Islet of Langerhans (tissue), 1 donor: ENCODE measurements at regions not wholly inside any gene's neighbourhood (a gene's known extent, or its start where the extent isn't known, plus 50 kb on each side); places are given as distances from the start of the nearest gene placed in this dataset.

Experiments
- FAIRE-seq: peaks from one replicate; lab custom pipeline; 2011; peaks lifted over from hg19 to GRCh38; lab: Jason Lieb, UNC

GRCh38 chr3:177300842-177301241, 103.6 kb upstream of the TBL1XR1 start:
- FAIRE-seq, result no peak

GRCh38 chr3:177306252-177306651, 109.0 kb upstream of the TBL1XR1 start:
- FAIRE-seq, result no peak

DNA sequence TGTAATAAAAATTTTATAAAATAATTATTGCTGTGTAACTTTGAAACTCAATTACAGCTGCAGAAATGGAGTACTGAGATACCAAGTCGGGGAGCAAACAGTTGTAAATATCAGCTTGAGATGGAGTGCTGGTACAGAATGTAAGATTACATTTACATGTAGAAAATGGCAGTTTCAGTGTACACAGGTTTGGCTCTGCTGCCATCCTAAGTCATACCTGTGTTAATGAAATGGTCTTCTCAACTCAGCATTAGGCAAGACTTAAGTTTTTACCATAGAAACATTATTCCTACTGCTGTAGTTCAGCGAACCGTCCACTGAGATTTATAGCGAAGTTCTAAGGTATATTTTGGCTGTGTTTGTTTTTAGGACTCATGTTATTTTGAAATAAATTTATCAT, 110.1 kb upstream of the TBL1XR1 start:
- no peak for FAIRE-seq

- FAIRE-seq, result no peak
Observed at GRCh38 chr3:177307826-177308225, 110.5 kb upstream of the TBL1XR1 start.

GRCh38 chr3:177308286-177308685, 111.0 kb upstream of the TBL1XR1 start:
- no peak for FAIRE-seq

- no peak for FAIRE-seq
Observed at GRCh38 chr3:177308911-177309310, 111.6 kb upstream of the TBL1XR1 start.

GRCh38 chr3:177312491-177312890, 115.2 kb upstream of the TBL1XR1 start:
- FAIRE-seq, result no peak

DNA sequence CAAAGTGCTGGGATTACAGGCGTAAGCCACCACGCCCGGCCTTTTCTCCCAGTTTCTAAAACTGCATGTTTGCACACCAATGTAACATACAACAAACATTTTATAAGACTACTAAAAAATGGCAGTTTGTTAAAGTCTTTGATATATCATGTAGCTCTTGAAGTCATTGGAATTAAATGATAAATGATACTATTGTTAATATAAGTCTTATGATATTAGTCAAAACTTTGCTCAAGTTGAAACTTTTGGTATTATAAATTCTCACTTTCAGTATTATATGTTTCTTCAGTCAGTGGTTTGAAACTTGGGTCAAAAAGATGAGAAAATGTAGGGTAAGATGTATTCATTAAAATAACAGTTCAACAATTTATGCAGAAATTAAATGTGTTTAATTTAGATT, 117.6 kb upstream of the TBL1XR1 start:
- no peak for FAIRE-seq

DNA sequence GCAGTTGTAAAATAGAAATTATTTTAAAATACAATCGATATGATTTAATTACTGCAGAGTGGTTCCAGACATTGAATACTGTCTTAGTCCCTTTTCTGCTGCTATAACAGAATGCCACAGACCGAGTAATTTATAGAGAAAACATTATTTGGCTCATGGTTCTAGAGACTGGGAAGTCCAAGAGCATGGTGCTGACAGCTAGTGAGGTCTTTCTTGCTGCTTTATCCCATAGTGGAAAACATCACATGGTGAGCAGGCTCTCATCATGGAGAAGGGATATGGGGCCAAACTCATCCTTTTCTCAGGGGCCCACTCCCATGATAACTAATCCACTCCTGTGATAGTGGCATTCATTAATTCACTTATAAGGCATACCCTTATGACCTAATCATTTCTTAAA, 120.0 kb upstream of the TBL1XR1 start:
- FAIRE-seq, result no peak

DNA sequence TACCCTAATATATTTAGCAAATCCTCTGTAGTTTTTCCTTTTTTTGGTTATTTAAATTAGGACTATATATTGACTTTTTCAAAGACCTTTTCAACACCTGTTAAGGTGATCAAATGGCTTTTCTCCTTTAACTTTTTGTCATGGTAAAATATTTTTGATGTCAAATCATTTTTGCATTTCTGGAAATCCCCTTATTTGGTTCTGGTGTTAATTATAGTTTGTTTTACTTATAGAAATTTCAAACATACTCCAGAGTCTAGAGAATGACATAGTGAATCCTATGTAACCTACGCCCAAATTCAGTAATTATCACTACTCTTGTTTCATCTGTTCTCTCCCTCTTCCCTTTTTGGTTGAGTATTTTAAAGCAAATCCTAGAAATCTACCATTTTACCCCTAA, 121.3 kb upstream of the TBL1XR1 start:
- FAIRE-seq, result no peak

DNA sequence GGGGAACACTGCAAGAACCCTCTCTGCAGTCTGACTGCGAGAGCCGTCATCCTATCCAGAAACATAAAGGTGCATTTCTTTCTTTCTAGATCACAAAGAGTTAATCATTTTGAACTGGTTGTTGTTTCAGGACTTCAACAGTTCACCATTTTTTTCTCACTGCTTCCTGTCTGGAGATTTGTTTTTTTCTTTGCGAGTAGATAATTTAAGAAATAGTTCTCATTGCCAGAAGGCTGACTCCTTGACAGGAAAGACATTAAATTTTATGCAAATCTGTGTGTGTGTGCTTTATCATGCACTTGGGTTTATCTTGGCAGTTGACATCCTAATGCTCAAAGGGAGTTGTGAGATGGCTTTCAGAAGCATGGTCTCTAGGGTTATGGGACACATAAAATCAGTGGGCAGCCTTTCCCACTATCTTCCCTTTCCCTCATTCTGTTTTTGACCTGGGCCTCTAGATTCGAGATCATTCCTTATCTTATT, 123.5 kb upstream of the TBL1XR1 start:
- no peak for FAIRE-seq

DNA sequence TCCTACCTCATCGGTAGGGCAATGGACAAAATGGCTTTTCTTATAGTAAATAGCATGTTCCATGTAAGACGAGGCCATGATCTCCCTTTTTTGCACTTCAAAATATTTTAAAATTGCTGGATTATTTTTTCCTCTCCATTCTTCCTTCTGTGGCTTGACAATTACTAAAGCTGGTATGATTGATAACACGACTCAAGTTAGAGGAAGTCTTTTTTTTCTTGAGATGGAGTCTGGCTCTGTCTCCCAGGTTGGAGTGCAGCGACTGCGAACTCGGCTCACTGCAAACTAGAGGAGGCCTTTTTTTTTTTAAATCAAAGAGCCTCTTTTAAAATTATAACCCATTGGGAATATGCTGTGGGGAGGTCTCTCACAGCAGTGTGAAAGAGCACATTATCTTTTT, 124.5 kb upstream of the TBL1XR1 start:
- FAIRE-seq, result no peak

GRCh38 chr3:177322881-177323280, 125.6 kb upstream of the TBL1XR1 start:
- no peak for FAIRE-seq

GRCh38 chr3:177329854-177330253, 132.6 kb upstream of the TBL1XR1 start:
- no peak for FAIRE-seq

DNA sequence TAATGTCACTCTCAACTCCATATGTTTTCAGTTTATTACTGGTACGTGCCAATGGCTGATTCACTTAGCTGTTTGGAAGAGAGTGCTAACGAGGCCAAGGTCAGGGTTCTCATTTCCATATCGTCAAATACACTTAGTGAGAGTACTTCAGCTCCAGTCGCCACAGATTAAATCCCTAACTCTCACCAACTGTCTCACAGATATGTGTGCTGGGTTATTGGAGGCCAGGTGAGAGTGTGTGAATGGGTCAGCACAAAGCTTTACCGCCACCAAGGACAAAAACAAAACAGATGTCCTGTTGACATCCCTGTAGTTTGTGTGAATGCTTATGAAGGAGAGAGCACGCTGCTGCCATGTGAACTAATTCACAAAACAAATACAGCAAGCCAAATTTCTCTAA, 133.5 kb upstream of the TBL1XR1 start:
- FAIRE-seq, result no peak

DNA sequence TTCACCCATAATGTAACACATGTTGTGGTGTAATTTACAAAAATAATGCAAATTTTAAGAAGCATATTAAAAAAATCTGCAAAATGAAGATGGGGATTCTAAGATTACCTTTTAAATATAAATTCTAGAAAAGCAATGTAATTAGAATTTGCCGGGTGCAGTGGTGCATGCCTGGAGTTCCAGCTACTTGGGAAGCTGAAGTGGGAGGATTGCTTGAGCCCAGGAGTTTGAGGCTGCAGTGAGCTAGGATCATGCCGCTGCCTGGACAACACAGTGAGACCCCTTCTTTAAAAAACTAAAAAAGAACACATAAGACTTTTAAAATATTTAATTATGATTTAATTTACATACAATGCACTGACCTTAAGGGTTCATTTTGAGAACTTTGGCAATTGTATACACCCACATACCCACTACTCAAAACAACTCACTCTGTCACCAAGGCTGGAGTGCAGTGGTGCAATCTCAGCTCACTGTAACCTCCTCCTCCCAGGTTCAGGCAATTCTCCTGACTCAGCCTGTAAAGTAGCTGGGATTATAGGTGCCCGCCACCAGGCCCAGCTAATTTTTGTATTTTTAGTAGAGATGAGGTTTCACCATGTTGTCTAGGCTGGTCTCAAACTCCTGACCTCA, 134.0 kb upstream of the TBL1XR1 start:
- FAIRE-seq, result no peak

DNA sequence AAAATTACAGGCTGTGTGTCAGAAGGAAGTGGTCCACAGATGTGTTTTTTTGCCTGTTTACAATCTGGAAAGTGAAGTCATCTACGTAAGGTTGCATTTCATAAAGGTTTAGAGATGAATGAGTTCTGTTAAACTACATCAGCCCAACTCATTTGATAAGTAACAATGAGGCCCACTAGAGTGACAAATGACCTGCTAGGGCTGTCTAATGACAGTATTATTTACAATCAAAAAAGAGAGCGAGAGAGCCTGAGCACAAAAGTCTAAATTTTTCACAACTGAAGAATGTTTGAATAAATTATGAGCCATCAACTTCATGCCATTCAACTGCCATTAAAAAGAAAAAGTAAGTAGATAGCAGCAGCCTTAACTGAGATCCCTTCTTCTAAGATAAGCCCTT, 135.7 kb upstream of the TBL1XR1 start:
- no peak for FAIRE-seq

DNA sequence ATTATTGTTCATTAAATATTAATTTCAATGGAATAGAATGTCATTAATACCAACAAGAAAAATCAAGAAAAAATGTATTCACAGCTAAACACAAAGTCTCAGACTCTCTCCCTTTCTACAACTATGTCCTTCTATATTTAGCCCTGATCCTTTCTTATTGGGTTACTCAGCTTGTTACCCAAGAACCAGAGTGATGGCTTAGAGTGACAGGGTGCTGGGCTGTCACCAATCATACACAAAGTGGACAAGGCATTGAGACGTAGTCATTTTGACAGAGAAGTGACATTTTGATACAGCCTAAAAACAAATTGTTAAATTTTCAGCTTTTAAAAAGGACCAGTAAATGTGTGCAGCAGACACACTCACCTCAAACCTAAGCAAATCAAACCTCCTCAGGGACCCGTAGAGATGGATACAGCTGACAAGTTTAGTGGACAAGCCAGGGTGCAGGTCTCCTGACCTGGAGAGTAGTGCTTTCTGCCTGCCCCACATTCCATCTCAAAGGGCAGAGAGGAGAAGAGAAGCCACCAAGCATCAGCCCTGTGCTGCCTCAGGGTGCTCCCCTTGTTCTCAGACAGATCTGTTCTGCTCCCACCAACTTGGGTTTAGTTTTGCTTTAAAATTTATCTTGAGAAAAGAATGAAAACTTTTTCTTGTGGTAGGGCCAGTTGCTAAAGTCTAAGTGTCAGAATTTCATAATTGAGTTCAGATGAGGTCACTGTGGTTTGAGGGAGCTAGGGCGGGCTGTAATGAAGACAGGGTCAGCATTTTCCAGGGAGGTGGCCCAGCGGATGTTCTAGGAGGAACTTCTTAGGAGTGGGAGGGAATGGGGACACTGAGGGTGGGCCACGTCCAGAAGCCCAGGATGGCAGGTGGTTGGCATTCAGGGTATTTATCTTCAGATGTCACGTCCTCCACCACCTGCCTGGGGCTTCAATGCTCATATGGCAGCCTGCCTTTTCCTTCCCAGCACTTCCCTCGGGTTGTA, 136.5 kb upstream of the TBL1XR1 start:
- FAIRE-seq, result no peak

DNA sequence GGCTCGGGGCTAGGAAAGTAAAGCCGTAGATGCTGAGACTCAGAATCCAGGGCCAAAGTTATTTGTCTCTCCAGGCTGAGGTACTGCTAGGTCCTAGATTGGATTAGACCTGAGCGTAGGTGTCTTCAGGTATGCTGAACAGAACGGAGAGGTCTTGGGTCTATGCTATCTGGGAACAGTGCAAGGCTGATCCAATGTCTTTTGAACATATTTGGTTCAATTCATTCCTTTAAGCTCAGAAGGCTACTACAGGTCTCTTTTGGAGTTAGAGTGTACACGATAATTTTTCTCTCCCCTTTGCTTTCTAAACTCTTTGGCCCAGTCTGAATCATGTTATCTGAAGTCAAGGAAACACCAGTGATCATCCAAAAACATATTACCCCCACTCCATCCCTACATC, 137.5 kb upstream of the TBL1XR1 start:
- no peak for FAIRE-seq

DNA sequence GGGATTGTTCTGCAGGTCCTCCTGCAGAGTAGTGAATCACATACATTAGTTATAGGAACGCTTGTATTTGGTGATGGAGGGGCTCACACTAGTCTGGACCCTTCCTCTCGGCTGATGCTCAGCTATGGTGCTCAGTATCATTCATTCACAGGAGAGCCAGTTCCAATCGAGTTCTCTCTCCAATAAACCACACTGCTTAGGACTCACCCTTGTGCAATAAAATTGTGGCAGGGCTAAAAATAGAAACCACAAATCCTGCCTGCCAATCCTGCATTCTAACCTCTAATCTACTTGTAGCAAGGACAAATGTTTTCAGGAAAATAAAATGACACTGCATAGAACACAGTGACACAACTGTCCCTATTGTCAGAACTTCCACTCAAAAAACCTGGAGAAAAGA, 138.4 kb upstream of the TBL1XR1 start:
- no peak for FAIRE-seq

GRCh38 chr3:177336873-177337450, 139.7 kb upstream of the TBL1XR1 start:
- FAIRE-seq, result no peak

- FAIRE-seq, result no peak
Observed at GRCh38 chr3:177337541-177338331, 140.5 kb upstream of the TBL1XR1 start.
